IMR-90 (cell line): ENCODE measurements at regions not wholly inside any gene's neighbourhood (a gene's known extent, or its start where the extent isn't known, plus 50 kb on each side); places are given as distances from the start of the nearest gene placed in this dataset.

Experiments
- BHLHE40 ChIP-seq: fragments of 150-350 bp; IDR thresholded peaks from 2 replicates; pipeline ENCODE4 v1.6.1; 2016; ENCODE audit warnings: mild to moderate bottlenecking, low read depth, low read length
- CEBPB ChIP-seq: IDR thresholded peaks from 2 replicates; pipeline ENCODE4 v1.6.1; 2012; ENCODE audit warnings: low read depth, low read length, improper control_type of control experiment
- CTCF ChIP-seq: conservative IDR thresholded peaks from 2 replicates; pipeline ENCODE4 v1.5.1; 2012; ENCODE audit warnings: mild to moderate bottlenecking, low read depth, low read length, improper control_type of control experiment
- FOS ChIP-seq: fragments of 150-350 bp; IDR thresholded peaks from 2 replicates; pipeline ENCODE4 v1.6.1; 2016; ENCODE audit warnings: low read depth, low read length
- MXI1 ChIP-seq: IDR thresholded peaks from 2 replicates; pipeline ENCODE4 v1.6.1; 2012; ENCODE audit warnings: low read depth, mild to moderate bottlenecking, low read length, moderate library complexity, borderline replicate concordance
- RAD21 ChIP-seq: IDR thresholded peaks from 2 replicates; pipeline ENCODE4 v1.6.1; 2012; ENCODE audit warnings: low read length, improper control_type of control experiment
- RCOR1 ChIP-seq: IDR thresholded peaks from 2 replicates; pipeline ENCODE4 v1.6.1; 2012; ENCODE audit warnings: mild to moderate bottlenecking, low read length, improper control_type of control experiment; ENCODE audit not compliant: insufficient replicate concordance

GRCh38 chr1:203992440-203992839, 80.5 kb upstream of the SOX13 start:
- TF ChIP-seq CTCF (no peak), RCOR1 (no peak), MXI1 (no peak), BHLHE40 (no peak), CEBPB (no peak), FOS (no peak), RAD21 (no peak)
